ENCODE measurements at regions not wholly inside any gene's neighbourhood (a gene's known extent, or its start where the extent isn't known, plus 50 kb on each side); places are given as distances from the start of the nearest gene placed in this dataset.
"Not testable (repeated sequence)": the region's sequence is repeated elsewhere in the genome, so short reads cannot be mapped to it uniquely, and the experiment has no call there.

DNA sequence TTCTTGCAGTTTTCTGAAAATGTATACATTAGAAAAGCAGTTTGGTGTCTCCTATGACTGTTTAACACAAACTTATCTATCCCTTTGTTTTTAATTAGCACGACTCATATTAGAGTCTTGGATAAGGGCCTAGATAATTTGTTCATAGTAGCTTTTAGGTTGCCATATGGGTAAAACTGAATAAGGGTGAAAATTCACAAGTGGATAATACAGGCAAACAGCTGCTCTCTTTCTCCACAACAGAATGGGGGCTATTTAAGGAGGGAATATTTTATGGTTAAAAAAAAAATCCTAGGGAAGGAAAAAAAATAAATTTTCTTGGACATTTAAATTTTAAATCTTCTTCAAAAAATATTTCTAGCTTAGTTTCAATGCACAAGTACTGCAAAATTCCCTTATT, 1416.1 kb downstream of the GATA3 start:
- DNase-seq = no peak

- no peak for DNase-seq
Measured at GRCh38 chr10:9501944-9502343, 1447.5 kb downstream of the GATA3 start.

DNA sequence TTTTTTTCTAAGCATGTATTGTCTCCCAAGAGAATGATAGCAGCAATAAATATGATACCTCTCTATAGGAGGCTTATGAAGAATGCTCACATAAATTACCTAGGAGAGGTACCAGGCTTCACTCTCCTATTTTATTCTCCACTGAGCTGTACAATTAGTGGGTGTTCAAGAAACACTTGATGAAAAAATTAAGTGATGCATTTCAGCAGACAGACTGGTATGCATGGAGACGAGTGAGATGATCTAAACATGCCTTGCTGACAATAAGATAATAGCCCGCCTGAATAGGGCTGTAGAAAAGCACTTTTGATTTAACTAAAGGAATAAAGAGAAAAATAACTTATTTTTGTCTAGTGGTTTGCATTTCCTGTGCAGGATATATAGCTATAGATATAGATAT, 1449.7 kb downstream of the GATA3 start:
- no peak for DNase-seq

DNA sequence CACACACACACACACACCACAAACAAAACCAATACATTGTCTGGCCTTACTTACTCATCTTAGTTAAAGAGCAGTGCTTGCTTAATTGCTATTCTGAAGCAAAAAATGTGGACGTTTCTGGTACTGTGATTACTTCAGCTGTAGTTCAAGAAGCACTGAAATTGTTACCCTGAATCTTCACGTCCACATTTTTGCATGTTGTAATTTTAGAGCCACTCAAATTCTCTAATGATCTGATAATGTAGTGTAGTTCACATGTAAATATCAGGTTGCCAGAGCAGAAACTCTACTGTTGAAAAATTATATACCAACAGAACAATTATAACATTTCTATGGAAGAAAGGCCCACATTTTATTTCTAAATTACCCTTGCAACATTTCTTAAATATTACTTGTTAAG, 1451.1 kb downstream of the GATA3 start:
- no peak for DNase-seq

GRCh38 chr10:9508606-9509005, 1454.1 kb downstream of the GATA3 start:
- DNase-seq = no peak

- no peak for DNase-seq
Measured at GRCh38 chr10:9510626-9511025, 1456.1 kb downstream of the GATA3 start.

GRCh38 chr10:9515922-9516321, 1461.4 kb downstream of the GATA3 start:
- DNase-seq = no peak

DNA sequence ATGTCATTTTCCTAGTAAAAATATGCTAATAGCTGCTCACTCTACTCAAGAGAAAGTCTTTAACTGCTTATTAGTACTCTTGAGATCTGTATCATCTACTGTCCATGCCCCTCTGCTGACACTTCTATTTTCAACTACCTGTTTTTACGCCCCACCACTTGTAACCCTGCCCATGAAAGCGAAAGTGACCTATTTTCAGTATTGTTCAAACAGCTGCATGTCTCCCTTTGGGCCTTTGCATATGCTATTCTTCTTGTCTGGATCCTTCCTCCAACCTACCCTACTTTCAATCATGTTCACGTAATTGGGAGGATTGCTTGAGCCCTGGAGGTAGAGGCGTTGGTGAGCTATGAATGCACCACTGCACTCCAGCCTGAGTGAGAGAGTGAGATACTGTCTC, 1481.3 kb downstream of the GATA3 start:
- no peak for DNase-seq

GRCh38 chr10:9545073-9545472, 1472.6 kb upstream of the CELF2 start:
- DNase-seq = no peak

DNA sequence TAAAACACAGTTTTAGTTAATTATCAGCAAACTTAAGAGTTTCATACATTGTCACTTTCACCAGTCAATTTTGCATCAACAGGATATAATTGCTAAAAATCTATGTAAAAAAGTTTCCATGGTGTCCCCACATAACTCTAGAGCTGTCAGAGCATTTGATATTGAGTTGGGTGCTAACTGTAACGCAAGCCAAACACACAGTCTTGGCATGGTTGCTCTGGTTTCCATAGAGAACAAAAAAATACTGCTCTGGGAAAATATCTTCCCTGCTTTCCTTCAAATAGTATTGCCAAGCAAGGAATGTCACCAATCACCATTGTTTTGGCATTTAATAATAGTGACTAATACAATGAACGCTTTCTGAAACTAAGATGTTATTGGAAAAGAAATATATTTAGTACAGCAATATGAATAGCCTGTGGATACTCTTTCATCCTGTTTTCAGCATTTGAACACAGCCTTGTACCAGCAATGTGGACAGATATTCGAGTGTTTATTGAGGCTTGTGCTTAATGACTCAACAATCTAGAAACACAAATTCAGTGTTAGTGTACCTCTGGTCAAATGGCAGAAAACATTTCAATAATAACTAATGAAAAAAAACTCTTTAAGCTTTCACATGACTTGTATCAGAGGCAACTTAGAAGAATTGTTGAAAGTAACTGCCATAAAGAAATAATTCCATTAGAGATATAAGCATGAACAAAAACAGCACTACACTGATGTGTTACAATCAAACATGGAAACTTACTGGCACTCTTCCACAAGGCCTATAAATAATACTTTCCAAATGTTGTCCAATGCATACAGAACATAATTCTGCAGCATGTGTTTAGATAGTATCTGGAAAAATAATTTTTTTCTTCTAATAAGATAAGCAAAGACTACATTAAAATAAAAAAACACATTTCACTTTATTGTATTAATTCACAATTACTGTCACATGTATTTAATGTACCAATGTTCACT, 1469.5 kb upstream of the CELF2 start:
- no peak for DNase-seq

DNA sequence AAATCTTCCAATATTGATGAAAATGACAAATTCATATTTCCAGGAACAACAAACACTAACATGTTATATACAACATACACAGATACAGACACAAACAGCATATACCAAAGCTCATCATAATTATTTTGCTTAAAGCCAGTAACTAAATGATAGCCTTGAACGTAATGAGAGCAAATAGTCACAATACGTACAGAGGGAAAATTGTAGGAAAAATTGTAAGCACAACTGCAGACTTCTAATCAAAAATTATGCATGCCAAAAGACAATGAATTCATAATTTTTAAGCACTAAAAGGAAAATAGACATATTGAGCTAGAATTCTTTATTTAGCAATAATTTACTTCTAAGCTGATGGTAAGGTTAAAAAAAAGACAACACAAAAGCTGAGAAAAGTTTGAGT, 1466.9 kb upstream of the CELF2 start:
- DNase-seq = no peak

- DNase-seq = no peak
Measured at GRCh38 chr10:9554321-9554720, 1463.4 kb upstream of the CELF2 start.

- DNase-seq = no peak
Measured at GRCh38 chr10:9560976-9561375, 1456.7 kb upstream of the CELF2 start.

GRCh38 chr10:9561821-9562505, 1455.7 kb upstream of the CELF2 start:
- no peak for DNase-seq

DNA sequence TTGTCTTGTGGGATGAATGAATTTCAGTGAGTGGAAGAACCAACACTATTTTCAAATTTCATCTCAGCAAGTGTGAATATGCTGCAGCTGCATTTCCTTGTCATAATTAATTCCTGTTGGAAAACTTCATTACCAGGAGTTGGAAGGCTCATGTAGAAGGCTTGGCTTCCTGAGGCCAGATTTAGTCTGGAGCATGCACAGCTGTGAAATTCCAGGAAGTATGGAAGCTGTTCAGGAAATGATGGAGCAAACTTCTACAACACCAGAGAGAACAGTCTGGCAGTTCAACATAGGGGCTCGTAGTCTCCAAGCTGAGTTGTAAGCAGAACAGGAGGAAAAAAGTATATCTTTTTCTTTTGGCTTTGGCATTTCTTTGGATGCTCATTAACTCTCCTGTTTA, 1439.9 kb upstream of the CELF2 start:
- no peak for DNase-seq

DNA sequence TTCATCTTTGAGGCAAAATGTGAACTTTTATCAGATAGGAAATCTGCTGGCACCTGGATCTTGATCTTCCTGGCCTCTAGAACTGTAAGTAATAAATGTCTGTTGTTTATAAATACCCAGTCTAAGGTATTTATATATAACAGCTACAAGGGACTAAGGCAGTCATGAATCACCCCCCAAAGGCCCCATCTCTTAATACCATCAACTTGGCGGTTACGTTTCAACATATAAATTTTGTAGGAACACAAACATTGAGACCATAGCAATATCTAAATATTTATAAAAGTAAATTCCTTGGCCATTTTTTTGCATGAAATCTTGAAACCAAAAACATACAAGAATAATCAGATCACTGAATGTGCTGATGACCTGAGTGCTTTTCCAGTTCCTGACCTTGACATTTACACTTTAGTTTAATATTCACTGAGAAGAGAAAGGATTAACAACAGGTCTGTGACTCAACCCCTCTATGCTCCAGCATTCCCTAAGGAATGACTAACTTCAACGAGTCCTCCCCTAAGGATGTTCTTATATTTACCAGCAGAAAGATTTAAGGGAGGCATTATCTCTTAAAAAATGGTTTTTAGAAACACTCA, 1438.5 kb upstream of the CELF2 start:
- DNase-seq = no peak

GRCh38 chr10:9582803-9583202, 1434.9 kb upstream of the CELF2 start:
- not testable (repeated sequence) for DNase-seq

DNA sequence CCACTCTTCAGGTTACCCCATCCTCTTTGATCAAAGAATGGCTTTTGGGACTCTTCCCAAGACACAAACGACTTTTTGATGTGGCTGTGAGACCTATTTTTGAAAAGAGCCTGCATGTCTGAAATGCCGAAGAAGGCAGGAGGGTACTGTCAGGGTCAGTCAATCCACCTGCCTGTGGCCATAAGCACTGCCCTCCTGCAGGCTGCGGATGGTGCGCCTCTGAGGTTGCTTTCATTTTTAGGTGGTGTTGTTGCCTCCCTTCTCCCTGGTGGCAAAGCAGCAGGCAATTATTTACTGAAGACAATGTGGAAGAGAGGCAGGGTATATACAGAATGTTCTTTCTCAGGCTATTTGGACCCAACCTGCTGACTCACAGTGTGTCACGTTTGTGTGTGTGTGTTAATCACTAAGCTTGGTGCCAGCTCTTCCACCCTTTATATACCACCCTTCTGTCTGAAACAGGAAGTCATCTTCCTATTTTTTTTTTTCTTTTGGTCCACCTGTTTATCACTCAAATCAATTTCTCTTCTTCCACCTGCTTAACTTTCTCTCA, 1421.2 kb upstream of the CELF2 start:
- DNase-seq = no peak

DNA sequence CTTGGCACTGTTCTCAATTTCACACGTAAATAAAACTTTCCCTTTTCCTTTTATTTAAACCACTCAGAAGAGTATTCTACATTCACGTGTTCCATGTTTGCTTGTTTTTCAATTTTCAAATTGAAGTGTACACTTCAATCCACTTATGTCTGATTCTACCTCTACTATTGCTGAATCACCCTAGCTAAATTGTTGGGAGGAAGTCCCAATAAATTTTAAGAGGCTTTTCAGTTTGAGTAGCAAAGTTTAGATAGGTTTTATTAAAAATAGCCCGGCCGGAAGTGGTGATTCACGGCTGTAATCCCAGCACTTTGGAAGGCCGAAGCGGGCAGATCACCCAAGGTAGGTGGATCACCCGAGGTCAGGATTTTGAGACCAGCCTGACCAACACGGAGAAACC, 1414.7 kb upstream of the CELF2 start:
- no peak for DNase-seq

GRCh38 chr10:9603972-9604371, 1413.7 kb upstream of the CELF2 start:
- DNase-seq = no peak

DNA sequence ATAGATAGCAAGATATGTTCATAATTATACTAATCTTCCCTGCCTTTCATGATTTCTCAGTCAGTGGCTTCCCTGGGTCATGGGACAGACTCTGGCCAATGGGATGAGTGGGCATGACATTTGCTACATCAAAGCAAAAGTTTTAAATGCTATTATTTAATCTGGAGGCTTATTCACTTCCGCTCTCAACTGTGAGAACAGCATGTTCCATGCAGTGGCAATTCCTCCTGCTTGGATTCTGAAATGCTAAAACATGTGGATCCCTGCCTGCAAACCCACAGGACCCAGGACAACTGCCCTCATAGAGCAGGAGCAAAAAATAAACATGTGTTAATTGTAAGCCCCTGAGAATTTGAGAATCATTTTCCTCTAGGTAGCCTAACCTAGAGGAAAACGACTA, 1412.4 kb upstream of the CELF2 start:
- no peak for DNase-seq

- DNase-seq = no peak
Measured at GRCh38 chr10:9608602-9609001, 1409.1 kb upstream of the CELF2 start.

DNA sequence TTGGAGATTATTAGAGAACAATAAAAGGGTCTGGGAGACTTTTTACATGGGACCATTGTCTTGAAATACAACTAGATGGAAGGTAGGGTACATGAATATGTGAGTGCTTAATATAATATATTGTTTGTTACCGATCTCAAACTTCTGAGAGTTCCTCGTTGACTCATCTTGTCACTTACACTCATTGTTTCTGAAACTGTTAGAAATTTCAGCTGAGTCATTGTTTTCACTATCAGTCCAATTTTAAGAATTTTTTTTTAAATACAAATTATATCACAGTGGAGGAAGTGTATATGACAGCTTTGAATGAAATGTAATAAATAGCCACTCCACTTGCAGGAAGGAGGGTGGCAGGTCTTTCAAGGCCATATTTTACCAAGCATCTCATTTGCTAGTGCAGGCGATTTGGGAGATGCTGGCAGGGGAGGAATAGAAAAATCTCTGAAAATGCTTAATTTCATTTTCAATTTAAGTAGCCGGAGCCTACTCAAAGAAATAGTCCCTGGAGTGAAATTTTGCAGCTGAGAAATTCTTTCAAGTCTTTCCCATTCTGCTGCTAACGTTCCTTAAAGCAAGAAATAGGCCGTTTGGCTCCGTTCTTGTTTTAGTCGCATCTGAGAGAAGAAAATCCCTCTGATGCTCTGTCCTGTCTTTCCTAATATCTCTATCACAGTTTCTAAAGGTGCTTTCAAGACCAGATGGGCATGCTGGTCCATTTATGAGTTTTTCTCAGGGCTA, 1404.2 kb upstream of the CELF2 start:
- no peak for DNase-seq

Data from CD4-positive, alpha-beta T cell treated with Interleukin-12 subunit alpha and Interleukin-12 subunit beta, for 1 hour (primary cell).